HK-2 (cell line): ENCODE measurements at regions not wholly inside any gene's neighbourhood (a gene's known extent, or its start where the extent isn't known, plus 50 kb on each side); places are given as distances from the start of the nearest gene placed in this dataset.
"Not testable (repeated sequence)": the region's sequence is repeated elsewhere in the genome, so short reads cannot be mapped to it uniquely, and the experiment has no call there.

Source experiments
- DNase-seq: peaks from one replicate; pipeline ENCODE4 v3.0.0-alpha.2; 2018; ENCODE audit not compliant: unreplicated experiment

DNA sequence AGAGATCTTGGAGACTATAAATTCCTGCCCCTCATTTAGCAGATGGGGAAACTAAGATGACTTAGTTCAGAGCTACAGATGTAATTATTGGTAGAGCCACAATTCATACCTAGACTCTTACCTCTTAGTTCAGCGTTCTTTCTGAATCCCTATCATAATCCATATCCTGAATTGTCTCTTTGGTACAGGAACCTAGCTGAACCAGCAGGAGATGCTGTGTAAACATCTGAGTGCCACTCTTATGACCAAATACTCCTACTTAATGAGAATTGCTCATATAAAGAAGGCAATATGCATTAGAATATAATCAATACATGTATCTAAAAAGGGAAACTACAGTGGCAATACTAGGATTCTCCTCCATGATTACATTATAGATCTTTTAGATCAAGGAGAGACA is 459.0 kb downstream of the SIPA1L2 start:
- no peak for DNase-seq

- DNase-seq = no peak
Measured at GRCh38 chr1:232169436-232169835, 460.5 kb downstream of the SIPA1L2 start.

- DNase-seq = no peak
Measured at GRCh38 chr1:232168508-232168907, 461.4 kb downstream of the SIPA1L2 start.

DNA sequence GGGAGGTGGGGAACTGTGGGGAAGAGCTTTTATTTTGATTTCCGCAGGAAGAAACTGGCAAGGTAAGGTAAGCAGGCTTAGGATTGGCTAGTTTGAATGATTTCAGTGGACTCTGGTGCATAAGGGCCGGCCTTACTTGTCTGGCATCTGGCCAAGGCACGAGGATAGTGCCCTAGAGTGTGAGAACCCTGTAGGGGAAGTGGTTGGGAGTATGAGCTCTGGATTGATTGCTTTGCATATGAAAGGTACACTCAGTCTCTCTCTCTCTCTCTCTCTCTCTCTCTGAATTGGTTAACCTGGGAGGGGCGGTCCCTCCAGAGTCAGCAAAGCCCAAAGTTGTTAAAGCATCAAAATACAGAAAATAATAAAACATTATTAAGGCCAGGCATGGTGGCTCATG is 463.0 kb downstream of the SIPA1L2 start:
- DNase-seq = no peak

DNA sequence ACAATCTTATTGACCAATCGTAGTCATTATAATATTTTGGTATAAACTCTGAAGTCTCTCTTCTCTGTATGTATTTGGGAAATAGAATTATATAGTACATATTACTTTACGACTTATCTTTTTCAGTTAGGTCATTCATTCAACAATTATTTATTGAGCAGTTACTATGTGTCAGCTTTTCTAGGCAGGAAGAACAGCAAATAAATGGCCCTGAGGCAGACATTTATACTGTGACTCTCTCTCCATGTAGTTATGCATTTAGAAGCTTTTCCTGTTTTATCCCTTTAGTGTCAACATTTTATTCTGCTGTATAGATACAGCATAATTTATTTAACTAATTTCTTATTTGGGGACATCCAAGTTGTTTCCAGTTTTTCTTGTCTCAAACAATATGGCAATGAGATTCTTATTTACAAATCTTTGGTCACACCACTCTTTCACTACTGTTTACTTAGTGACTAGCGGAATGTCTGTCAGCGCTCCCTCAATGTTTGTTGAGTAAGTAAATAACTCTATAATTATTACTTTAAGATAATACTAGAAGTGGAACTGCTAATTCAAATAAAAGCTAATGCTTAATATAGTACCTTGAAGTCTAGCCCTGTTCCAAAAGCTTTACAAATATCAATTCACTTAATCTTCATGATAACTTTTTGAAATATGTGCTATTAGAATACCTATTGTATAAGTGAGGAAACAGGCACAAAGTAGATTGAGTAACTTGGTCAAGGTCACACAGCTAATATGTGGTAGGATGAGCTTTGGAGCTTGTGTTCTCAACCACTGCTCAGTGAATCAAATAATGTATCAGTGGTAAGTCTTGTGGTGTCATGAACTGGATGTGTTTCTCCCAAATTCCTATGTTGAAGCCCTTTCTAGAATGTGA is 465.6 kb downstream of the SIPA1L2 start:
- no peak for DNase-seq

- DNase-seq = no peak
Measured at GRCh38 chr1:232163533-232163932, 466.4 kb downstream of the SIPA1L2 start.

- DNase-seq = no peak
Measured at GRCh38 chr1:232162001-232162400, 467.9 kb downstream of the SIPA1L2 start.

DNA sequence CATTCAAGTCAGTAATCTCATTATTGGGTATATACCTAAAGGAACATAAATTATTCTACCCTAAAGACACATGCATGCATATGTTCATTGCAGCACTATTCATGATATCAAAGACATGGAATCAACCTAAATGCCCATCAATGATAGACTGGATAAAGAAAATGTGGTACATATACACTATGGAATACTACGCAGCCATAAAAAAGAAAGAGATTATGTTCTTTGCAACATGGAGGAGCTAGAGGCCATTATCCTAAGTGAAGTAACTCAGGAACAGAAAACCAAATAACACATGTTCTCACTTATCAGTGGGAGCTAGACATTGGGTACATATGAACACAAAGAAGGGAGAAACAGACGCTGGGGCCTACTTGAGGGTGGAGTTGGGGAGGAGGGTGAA is 471.4 kb downstream of the SIPA1L2 start:
- DNase-seq = not testable (repeated sequence)

- not testable (repeated sequence) for DNase-seq
Measured at GRCh38 chr1:232156070-232156469, 473.9 kb downstream of the SIPA1L2 start.

GRCh38 chr1:232153652-232154051 is 476.3 kb downstream of the SIPA1L2 start:
- DNase-seq = no peak

DNA sequence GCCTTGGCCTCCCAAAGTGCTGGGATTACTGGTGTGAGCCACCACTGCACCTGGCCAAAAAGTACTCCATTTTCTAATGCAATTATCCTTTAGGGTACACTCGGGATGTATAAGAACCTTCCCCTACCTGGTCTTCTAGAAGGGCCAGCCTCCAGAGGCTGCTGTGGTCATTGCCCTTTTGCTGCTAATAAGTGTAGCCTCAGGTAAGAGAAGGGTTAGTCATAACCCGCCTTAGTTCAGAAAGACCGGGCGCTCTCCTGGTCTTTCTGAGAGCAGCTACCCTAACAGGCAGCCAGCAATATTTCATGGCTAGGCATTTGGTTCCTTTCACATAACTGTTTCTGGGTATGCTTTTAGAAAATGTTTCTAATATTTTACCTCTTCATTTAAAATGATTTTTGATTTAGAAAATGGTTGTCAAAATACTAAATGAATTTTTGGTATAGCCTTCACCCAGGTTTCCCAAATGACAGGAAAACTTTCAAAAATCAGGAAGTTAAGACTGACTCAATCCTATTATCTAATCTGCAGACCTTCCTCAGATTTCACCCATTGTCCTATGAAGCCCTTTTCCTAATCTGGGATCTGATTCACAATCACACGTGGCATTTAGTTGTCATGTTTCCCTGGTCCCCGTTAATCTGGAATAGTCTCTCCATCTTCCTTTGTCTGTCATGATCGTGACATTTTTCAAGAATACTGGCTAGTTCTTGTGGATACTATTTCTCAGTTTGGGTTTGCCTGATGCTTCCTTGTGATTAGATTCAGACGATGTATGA is 479.0 kb downstream of the SIPA1L2 start:
- no peak for DNase-seq

- DNase-seq = no peak
Measured at GRCh38 chr1:232149287-232150201, 480.4 kb downstream of the SIPA1L2 start.

- no peak for DNase-seq
Measured at GRCh38 chr1:232147215-232147614, 482.7 kb downstream of the SIPA1L2 start.

GRCh38 chr1:232146514-232146913 is 483.4 kb downstream of the SIPA1L2 start:
- no peak for DNase-seq

DNA sequence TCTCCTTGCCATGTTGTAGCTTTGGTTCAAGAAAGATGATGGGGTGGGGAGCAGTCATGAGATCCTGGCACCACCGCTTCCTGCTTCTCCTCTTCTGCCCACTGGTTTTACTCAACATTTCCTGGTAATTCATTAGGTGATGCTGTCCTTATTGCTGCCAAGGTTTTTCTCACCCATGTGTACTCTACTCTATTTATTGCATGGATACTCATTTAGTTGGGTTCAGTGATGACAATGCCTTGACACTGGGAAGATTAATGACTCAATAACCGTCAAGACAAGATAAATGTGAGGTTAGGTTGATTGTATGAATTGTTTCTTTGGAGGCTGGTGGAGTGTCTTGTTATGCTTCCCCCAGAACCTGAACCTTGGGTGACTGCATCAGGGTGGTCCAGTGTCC is 484.2 kb downstream of the SIPA1L2 start:
- DNase-seq = no peak

- DNase-seq = no peak
Measured at GRCh38 chr1:232144696-232145230, 485.2 kb downstream of the SIPA1L2 start.

GRCh38 chr1:232143315-232143886 is 486.5 kb downstream of the SIPA1L2 start:
- no peak for DNase-seq

- DNase-seq = peak; percentile 13
Measured at GRCh38 chr1:232142403-232143314, 487.3 kb downstream of the SIPA1L2 start.

DNA sequence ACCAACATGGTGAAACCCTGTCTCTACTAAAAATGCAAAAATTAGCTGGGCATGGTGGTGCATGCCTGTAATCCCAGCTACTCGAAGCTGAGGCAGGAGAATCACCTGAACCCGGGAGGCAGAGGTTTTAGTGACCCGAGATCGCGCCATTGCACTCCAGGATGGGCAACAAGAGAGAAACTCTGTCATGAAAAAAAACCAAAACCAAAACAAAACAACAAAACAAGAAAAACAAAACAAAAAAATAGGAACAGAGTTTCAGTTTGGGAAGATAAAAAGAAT is 488.8 kb downstream of the SIPA1L2 start:
- DNase-seq = not testable (repeated sequence)

DNA sequence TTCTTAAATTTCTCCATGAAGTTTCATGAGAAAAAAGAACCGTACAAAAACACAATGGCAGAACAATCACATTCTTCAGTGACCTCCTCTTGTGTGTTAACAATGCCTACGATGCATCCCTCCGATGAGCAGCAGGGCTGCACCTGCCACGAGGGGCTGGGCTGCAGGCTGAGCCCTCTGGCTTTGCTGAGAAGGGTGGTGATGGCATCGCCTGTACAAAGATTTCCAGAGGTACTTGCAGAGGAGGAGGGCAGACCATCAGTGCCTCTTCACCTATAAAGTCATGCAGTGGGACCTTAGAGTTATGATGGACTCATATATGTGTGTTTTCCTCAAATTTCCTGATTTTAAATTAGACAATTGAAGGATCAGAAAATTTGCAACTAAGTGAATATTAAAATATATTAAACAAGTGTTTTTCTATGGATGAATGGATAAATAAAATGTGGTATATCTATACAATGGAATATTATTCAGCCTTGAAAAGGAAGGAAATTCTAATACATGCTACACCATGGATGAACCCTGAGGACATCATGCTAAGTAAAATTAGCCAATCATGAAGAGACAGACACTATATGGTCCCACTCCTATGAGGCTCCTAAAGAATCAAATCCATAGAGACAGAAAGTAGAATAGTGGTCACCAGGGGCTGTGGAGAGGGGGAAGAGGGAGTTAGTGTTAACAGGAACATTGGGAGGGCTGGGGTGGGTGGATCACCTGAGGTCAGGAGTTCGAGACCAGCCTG is 489.3 kb downstream of the SIPA1L2 start:
- no peak for DNase-seq
